GM21825 (cell line): ENCODE measurements at regions not wholly inside any gene's neighbourhood (a gene's known extent, or its start where the extent isn't known, plus 50 kb on each side); places are given as distances from the start of the nearest gene placed in this dataset.

Experiments
- ATAC-seq: cut with Tn5 transposase; IDR thresholded peaks from one replicate; pipeline ENCODE4 v1.9.1; 2021; ENCODE audit warnings: mild to moderate bottlenecking, moderate library complexity; ENCODE audit not compliant: unreplicated experiment

GRCh38 chr3:34844323-34844620, 795.1 kb upstream of the ARPP21 start:
- ATAC-seq, result no peak

GRCh38 chr3:34851137-34851536, 788.2 kb upstream of the ARPP21 start:
- ATAC-seq, result no peak

GRCh38 chr3:34852844-34853439, 786.4 kb upstream of the ARPP21 start:
- ATAC-seq, result no peak

- ATAC-seq, result no peak
Observed at GRCh38 chr3:34856081-34856947, 783.0 kb upstream of the ARPP21 start.

DNA sequence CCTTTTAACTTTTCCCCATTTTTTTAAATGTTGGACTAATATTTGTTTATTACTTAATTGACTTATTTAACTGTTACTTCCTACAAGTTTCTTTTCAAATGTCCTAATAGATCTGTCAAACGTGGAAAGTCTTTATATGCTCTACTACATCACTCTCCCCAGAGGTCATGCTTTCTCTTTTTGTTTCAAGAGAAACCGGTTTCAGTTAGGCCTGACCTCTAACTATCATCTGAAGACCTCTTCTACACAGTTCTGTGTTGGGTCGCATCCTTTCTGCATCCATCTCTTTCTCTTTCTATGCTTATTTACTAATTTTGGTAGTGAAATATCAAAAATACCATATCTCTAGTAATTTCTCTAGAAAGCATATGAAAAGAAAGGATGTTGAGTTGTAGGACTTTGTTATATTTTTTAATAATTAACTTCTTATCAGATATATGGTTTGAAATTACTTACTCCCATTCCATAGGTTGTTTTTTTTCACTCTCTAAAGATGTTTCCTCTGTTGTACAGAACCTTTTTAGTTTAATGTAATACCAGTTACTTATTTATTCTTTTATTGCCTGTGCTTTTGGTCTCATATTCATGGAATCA, 781.2 kb upstream of the ARPP21 start:
- no peak for ATAC-seq

- no peak for ATAC-seq
Observed at GRCh38 chr3:34859746-34860145, 779.6 kb upstream of the ARPP21 start.

- no peak for ATAC-seq
Observed at GRCh38 chr3:34862456-34862855, 776.9 kb upstream of the ARPP21 start.

DNA sequence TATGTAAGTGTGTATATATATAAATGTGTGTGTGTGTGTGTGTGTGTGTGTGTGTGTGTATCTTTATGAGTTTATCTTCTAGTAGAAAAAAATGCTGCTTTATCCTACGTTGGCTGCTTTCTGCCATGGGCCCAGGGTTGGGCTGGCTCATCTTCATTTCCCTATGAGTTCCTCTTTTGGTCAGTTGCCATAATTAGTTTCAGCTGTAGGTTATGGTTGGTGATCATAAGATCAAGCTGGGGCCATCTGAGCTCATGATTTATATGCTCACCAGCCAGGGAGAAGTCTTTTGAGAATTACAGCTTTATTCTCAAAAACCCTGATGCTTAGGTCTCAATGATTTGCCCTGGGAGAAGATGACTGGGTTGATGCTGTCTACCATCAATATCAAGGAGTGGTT, 775.8 kb upstream of the ARPP21 start:
- no peak for ATAC-seq

GRCh38 chr3:34864011-34864410, 775.3 kb upstream of the ARPP21 start:
- ATAC-seq, result no peak

DNA sequence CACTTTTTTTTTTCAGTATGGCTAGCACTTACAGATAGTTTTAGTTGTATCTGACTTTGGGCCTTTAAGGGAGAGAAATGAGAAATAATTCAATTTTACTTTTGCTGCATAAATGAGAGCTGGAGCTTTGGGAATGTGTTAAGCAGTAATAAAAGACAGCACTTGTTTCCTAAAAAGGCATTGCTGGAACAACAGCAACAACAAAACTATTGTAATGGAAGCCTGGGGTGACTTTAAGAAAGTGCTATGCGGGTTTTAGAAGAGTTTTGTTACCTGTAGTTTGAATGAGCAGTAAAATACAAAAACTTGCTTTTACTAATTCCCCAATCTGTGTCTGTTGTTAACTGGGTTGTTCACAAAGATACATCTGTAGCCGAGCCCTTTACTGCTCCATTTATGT, 774.0 kb upstream of the ARPP21 start:
- ATAC-seq, result no peak

- no peak for ATAC-seq
Observed at GRCh38 chr3:34868935-34869334, 770.4 kb upstream of the ARPP21 start.

- ATAC-seq, result no peak
Observed at GRCh38 chr3:34869696-34870095, 769.6 kb upstream of the ARPP21 start.

GRCh38 chr3:34872406-34872805, 766.9 kb upstream of the ARPP21 start:
- ATAC-seq, result no peak

DNA sequence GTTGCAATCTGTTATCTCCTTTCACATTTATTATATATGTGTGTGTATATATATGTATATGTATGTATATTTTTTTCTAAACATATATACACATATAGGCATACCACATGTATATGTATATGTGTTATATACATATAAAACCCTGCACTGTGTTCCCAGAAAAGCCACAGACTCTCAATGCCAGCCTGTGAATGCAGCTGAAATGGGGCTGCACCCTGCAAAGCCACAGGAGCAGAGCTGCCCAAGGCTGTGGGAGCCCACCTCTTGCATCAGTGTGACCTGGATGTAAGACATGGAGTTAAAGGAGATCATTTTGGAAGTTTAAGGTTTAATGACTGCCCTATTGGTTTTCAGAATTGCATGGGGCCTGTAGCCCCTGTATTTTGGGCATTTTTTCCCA, 762.3 kb upstream of the ARPP21 start:
- no peak for ATAC-seq

DNA sequence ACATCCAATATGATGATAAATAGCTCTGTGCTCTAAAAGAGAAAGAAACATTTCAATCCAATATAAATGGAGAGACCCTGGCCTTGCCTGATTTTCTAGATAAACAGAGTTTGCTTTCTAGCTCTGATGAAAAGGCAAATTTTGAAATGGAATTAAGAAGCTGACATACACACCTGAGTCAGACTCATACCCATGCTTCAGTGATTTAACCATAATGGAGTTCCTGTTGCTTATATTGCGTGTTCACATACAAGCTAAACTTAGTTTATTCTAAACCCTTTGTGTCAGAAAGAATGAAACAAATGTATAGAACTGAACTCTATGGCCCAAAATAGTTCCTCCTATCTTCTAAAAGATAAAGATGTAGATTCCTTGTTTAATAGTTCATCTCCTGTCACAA, 760.8 kb upstream of the ARPP21 start:
- ATAC-seq, result no peak

DNA sequence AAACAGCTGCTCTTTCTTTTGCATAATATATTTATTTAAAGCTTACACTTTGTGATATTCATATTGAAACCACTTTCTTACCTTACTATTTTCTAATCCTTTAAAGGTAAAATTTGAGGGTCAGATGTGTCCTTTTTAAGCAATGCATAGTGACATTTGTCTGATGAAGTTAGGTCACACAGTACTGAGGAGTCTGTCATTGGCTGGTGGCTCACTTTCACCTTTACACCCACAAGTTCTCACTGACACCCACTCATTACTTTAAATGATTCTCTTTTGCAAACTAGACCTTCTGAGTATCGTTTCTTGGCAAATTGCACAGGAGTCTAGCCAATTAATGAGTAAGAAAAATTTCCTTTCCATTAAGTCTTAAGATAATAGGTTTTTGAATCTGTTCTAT, 758.3 kb upstream of the ARPP21 start:
- no peak for ATAC-seq

- ATAC-seq, result no peak
Observed at GRCh38 chr3:34882764-34883163, 756.6 kb upstream of the ARPP21 start.

- ATAC-seq, result no peak
Observed at GRCh38 chr3:34884007-34884406, 755.3 kb upstream of the ARPP21 start.

GRCh38 chr3:34886443-34886842, 752.9 kb upstream of the ARPP21 start:
- ATAC-seq, result no peak

DNA sequence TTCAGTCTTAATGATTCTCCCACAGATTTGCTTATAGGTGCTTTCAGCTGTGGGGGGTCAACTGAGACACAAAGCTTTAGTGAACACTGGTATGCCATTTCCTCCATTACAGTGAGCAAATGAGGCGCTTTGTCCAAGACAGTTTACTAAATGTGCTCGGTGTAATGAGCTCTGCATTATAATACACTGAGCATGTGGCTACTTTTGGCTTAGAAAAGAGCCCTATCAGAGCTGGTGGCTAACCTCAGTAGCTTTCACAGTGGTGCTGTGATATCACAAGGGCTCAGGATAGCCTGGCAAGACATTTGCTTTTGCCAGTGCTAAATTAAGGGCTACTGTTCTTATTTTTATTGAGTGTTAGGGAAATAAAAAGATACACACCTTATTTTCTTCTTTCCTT, 749.7 kb upstream of the ARPP21 start:
- ATAC-seq, result no peak

GRCh38 chr3:34890247-34890646, 749.1 kb upstream of the ARPP21 start:
- ATAC-seq, result no peak

GRCh38 chr3:34891941-34892340, 747.4 kb upstream of the ARPP21 start:
- ATAC-seq, result no peak
